Pancreas (tissue), 10 donors: ENCODE measurements at regions not wholly inside any gene's neighbourhood (a gene's known extent, or its start where the extent isn't known, plus 50 kb on each side); places are given as distances from the start of the nearest gene placed in this dataset.

Experiments
- ATAC-seq, 4 donors: fragments of 200-7000 bp; cut with Tn5 transposase; one replicate each; pipeline versions ENCODE4 v1.8.0 to v1.9.1; 2020; ENCODE audit warnings: mild to moderate bottlenecking in 4 of 4, moderate library complexity in 4 of 4
- DNase-seq, 6 donors: peaks; one replicate each; pipeline ENCODE4 v3.0.0-alpha.2; 2020
- FAIRE-seq: peaks from 2 replicates; lab custom pipeline; 2012; peaks lifted over from hg19 to GRCh38; lab: Jason Lieb, UNC
- H3K27ac ChIP-seq, 4 donors: fragments of 200-600 bp; sonication (generic); 1 replicate in 3 of 4; 2 replicates in 1 of 4; pipeline versions ENCODE4 v1.5.0 to v1.8.0; 2020
- H3K27me3 ChIP-seq, 4 donors: fragments of 200-600 bp; one replicate each; pipeline ENCODE4 v1.8.0; 2021
- H3K36me3 ChIP-seq, 3 donors: fragments of 200-600 bp; sonication (generic) in 1 of 3; one replicate each; pipeline versions ENCODE4 v1.5.0 to v1.8.0; 2020 to 2021
- H3K4me1 ChIP-seq, 3 donors: fragments of 200-600 bp; one replicate each; pipeline ENCODE4 v1.8.0; 2021
- H3K4me3 ChIP-seq, 4 donors: fragments of 200-600 bp; sonication (generic) in 2 of 4; one replicate each; pipeline versions ENCODE4 v1.5.0 to v1.8.0; 2020 to 2021
- H3K9me3 ChIP-seq, 4 donors: fragments of 200-600 bp; one replicate each; pipeline ENCODE4 v1.8.0; 2021
- CTCF ChIP-seq, 4 donors: fragments of 200-600 bp; sonication (generic) in 3 of 4; IDR thresholded peaks; one replicate each; pipeline versions ENCODE4 v1.5.0 to v1.8.0; 2021; ENCODE audit warnings: antibody characterized with exemption in 4 of 4
- WGBS, 2 donors: extraction: QIAGEN DNeasy Blood & Tissue Kit; methylation state at CpG; one replicate each; pipeline ENCODE4 v1.1.7; 2013; 5-methylcytosine and 5-hydroxymethylcytosine counted together
- intact Hi-C, 3 donors: fragments of 100-400 bp; cut with DNase I; formaldehyde crosslinking; loops; one replicate each; pipeline versions ENCODE4 v1.11.1 to v1.14.2; 2022
- donor health status: healthy with polysubstance abuse.
- donor health status: DM: no; HTN: no; CAD: no; lungs with moderate emphysema.
- donor health status: DM: no; HTN: no; CAD: no.
- donor health status: control.
- donor health status: control.
- donor health status: Bipolar disorder and iron deficiency.
- donor health status: DM: yes; HTN: yes; CAD: no.
- donor health status: DM: no; HTN: no; CAD: no.
- donor health status: DM: no; HTN: no; CAD: no.
- donor health status: DM: yes; HTN: yes; CAD: no.

GRCh38 chr11:29261831-29262230 is 755.0 kb downstream of the KCNA4 start:
- no peak for TF ChIP-seq CTCF (IDR thresholded peaks at IDR 0.05)
- no peaks in the 10 kb centered on the region for H3K36me3 ChIP-seq
- no peaks in the 10 kb centered on the region for H3K27me3 ChIP-seq
- no peaks in the 10 kb centered on the region for H3K9me3 ChIP-seq
- no peak for FAIRE-seq
- no peaks in the 10 kb centered on the region for H3K4me1 ChIP-seq
- intact Hi-C loops, result no loop called here
- H3K4me3 ChIP-seq, result no peak overlapping the region
- DNase-seq, result no peak
- H3K27ac ChIP-seq, result no peak overlapping the region
- ATAC-seq, result no peak

GRCh38 chr11:29260939-29261705 is 755.7 kb downstream of the KCNA4 start:
- Histone ChIP-seq H3K9me3 (no peaks in the 10 kb centered on the region), H3K36me3 (no peaks in the 10 kb centered on the region), H3K27ac (no peak overlapping the region), H3K4me3 (no peak overlapping the region), H3K27me3 (no peaks in the 10 kb centered on the region), H3K4me1 (no peaks in the 10 kb centered on the region)
- no peak for FAIRE-seq
- ATAC-seq, result peak in 1 of 4 donors; percentile 11
- TF ChIP-seq CTCF (IDR thresholded peaks at IDR 0.05), result no peak
- WGBS, 2 donors, result 58 to 65% methylated on average over 3 of the region's 3 CpGs
- DNase-seq, result no peak
- intact Hi-C loops, result no loop called here

DNA sequence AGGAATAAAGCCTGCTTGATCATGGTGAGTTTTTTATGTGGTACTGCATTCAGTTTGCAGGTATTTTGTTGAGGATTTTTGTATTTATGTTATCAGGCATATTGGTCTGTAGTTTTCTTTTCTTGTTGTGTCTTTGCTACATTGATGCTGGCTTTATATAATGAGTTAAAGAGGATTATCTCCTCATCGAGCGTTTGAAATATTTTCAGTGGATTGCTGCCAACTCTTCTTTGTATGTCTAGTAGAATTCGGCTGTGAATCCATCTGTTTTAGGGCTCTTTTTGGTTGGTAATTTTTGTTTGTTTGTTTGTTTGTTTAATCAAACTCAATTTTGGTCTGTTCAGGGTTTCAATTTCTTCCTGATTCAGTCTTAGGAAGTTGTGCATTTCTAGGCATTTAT is 758.4 kb downstream of the KCNA4 start:
- intact Hi-C loops, result no loop called here
- no peak overlapping the region for H3K4me3 ChIP-seq
- FAIRE-seq (no peak), DNase-seq (no peak), ATAC-seq (no peak)
- no peaks in the 10 kb centered on the region for H3K36me3 ChIP-seq
- H3K9me3 ChIP-seq, result no peaks in the 10 kb centered on the region
- no peak for TF ChIP-seq CTCF (IDR thresholded peaks at IDR 0.05)
- no peaks in the 10 kb centered on the region for H3K4me1 ChIP-seq
- no peak overlapping the region for H3K27ac ChIP-seq
- WGBS, 2 donors, result 41 to 48% methylated on average over 3 of the region's 3 CpGs
- no peaks in the 10 kb centered on the region for H3K27me3 ChIP-seq

DNA sequence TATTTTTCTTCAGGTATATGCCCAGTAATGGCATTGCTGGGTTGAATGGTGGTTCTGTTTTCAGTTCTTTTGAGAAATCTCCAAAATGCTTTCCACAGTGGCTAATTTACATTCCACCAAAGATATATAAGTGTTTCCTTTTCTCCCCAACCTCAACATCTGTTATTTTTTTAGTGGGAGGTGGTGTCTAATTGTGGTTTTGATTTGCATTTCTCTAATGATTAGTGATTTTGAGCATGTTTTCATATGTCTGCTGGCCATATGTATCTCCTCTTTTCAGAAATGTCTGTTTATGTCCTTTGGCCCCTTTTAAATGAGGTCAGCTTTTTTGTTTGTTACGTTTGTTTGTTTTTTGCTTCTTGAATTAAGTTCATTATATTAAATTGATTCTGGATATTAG is 760.2 kb downstream of the KCNA4 start:
- TF ChIP-seq CTCF (IDR thresholded peaks at IDR 0.05), result no peak
- no peak for FAIRE-seq
- intact Hi-C loops, result no loop called here
- 0% methylated on average over 1 of the region's 1 CpG for WGBS, 2 donors
- ATAC-seq, result no peak
- DNase-seq, result no peak
- Histone ChIP-seq H3K4me1 (no peaks in the 10 kb centered on the region), H3K27me3 (no peaks in the 10 kb centered on the region), H3K9me3 (no peaks in the 10 kb centered on the region), H3K4me3 (no peak overlapping the region), H3K27ac (no peak overlapping the region), H3K36me3 (no peaks in the 10 kb centered on the region)

GRCh38 chr11:29255401-29255800 is 761.4 kb downstream of the KCNA4 start:
- intact Hi-C loops, result no loop called here
- DNase-seq (no peak), FAIRE-seq (no peak), ATAC-seq (no peak)
- Histone ChIP-seq H3K27me3 (no peaks in the 10 kb centered on the region), H3K36me3 (no peaks in the 10 kb centered on the region), H3K4me3 (no peak overlapping the region), H3K27ac (no peak overlapping the region), H3K9me3 (no peaks in the 10 kb centered on the region), H3K4me1 (no peaks in the 10 kb centered on the region)
- no peak for TF ChIP-seq CTCF (IDR thresholded peaks at IDR 0.05)
- 62 to 79% methylated on average over 2 of the region's 2 CpGs for WGBS, 2 donors
